ENCODE measurements at regions not wholly inside any gene's neighbourhood (a gene's known extent, or its start where the extent isn't known, plus 50 kb on each side); places are given as distances from the start of the nearest gene placed in this dataset.

GRCh38 chr2:128558441-128558840 is 239.8 kb upstream of the HS6ST1 start:
- TF ChIP-seq CTCF (IDR thresholded peaks at IDR 0.05): no peak
- no peak for TF ChIP-seq POLR2A (IDR thresholded peaks at IDR 0.05)

Measured in testis (tissue), 2 donors.